NCI-H460 (cell line): ENCODE measurements at regions not wholly inside any gene's neighbourhood (a gene's known extent, or its start where the extent isn't known, plus 50 kb on each side); places are given as distances from the start of the nearest gene placed in this dataset.

Source experiments
- DNase-seq: peaks from one replicate; pipeline ENCODE4 v3.0.0-alpha.2; 2016; ENCODE audit warnings: low read depth; ENCODE audit errors: extremely low read depth

DNA sequence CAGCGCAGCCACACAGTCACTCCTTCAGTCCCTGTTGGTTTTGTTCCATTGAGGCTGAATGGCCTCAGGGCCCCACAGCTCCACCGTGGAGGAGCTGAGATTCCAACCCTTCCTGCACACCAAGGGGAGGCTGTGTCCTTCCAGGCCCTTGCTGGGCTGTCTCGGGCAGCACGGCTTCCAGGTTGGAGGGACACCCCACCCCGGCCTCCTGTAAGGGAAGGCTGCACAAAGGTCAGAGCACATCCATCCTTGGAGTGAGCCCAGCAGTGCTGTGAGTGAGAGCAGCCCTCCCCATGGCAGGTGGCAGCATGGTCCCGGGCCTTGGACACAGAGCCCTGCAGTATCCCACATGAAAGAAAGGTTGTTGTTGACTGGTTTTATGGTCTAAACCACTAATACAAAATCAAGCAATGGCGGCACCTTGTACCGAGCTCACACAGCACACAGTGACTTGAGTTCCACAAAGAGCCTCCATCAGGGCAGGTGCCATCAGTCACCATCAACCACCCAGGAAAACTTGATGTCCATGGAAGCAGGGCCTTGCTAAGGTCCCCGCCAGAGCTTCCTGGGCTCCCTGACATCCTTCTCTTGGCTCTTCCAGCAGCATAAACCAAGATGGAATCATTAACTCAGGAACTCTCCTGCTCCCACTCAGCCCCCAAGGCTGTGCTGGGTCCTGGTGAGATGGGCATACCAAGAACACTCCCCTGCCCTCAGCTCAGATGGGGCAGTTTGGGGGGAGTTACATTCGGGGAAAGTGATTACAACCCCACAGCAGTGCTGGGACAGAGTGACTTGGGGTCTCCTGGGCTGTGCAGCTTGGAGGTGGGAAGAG lies 1500.4 kb downstream of the TBC1D22A start:
- DNase-seq = no peak

DNA sequence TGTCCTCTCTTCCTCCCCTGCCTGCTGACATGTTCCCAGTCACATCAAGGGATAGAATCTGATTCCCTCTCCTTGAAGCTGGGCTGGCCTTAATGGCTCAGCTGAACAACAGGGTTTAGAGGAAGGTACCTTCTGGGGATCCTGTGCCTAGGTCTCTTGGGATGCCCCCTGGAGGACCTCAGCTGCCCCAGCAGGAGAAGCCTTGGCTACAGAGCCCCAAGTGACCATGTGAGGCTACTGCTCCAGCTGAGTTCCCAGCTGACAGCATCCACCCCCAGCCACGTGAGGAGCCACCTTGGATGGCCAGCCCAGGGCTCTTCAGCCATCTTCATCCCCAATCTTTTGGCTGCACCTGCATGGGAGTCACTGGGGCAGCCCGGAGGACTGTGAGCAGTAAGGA lies 1499.3 kb downstream of the TBC1D22A start:
- no peak for DNase-seq

DNA sequence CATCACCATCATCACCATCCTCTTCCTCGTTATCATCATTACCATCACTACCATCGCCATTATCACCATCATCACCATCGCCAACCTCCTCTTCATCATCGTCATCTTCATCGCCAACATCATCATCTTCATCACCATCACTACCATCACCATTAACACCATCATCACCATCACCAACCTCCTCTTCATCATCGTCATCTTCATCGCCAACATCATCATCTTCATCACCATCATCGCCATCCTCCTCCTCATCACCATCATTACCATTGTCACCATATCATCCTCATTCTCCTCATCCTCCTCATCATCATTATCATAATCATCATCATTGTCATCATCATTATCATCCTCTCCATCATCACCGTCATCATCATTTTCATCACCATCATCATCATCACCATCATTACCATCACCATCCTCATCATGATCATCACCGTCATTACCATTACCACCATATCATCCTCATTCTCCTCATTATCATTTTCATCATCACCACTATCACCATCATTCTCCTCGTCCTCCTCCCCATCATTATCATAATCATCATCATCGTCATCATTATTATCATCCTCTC lies 1498.7 kb downstream of the TBC1D22A start:
- DNase-seq = no peak

DNA sequence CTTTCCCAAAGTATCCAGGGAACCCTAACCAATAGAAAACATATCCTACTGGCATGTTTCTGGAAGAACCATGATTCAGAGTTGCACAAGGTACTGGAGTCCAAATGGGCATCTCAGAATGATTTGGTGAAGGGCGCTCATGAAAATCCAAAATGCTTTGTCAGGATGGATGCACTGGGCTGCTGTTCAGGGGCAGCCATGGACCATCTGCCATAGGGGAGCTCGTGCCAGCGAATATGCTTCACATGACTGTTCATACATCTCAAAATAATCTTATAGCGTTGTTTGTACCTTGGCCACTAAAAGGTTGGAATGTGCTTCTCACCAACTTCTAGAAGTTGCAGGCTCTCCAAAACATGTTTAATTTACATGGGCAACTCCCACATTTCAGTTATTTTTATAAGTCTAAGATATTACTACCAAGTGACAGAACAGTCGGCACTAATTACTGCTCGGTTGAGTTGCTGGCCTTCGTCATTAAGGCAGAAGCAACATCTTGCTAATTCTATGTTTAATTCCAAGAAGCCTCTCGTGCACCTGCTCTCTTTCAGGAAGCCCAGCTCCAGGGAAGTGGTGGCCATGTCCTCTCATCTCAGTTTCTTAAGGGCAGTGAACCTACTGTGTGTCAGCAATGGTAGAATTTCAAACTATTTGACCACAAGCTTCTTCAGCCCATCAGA lies 1497.7 kb downstream of the TBC1D22A start:
- no peak for DNase-seq

DNA sequence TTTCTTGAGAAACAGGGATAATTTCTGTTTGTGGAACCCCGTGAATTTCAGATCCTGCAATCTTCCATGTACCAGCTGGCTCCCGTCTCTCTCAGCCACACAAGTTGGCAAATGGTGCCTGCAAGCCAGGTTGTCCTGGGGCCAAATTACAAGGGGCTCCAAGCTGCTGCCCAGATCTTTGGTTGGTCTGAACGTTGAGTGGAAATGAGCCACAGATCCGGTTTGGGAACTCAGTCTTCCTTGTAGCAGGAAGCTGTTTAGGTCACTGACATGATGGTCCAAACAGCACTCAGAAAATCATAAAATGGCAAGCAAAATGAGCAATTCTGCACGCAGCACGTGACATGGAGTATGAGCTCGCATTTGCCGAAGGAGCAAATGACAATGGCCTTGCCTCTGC lies 1496.4 kb downstream of the TBC1D22A start:
- no peak for DNase-seq

DNA sequence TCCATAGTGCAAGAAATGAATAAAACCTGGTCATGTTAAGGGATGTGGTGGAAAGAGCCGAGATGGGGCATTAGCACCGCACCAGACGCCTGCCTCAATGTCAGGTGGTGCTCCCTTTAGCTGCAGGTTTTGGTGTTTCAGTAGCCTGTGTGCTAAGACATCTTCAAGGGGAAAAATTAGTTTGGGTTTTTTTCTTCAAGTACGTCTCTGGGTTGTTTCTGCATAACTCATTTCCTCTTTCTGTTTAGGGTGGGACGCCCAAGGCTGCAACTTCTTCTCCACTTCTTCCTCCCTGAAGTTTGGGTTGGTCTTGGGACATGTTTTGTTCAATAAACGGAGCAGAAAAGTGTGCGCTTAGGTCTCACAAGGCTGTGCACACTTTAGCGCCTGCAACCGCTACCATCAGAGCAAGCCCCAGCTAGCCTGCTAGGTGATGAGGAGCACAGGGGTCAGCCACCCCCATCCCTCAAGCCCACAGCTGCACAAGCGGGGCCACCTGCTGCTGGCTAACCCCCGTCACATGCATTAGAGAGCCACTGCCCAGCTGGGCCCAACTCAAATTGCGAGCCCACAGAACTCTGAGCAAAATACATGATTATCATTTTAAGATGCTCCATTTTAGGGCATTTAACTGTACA lies 1495.7 kb downstream of the TBC1D22A start:
- DNase-seq = no peak

DNA sequence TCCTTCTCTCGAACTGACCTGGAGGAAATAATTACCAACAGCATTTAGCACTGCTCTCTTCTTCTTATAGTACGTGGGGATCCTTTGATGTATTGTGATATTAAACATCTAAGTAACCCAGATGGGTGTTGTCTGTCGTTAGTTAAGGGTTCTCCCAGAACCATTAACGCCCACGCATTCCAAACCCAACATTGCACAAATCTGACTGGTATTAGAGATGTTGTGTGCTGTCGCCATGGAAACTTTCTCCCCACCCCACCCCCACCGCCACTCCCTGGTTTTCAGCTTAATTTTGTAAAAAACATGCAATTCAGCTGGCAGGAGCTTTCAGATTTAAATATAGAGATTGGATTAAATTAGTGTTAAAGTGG lies 1495.2 kb downstream of the TBC1D22A start:
- no peak for DNase-seq

DNA sequence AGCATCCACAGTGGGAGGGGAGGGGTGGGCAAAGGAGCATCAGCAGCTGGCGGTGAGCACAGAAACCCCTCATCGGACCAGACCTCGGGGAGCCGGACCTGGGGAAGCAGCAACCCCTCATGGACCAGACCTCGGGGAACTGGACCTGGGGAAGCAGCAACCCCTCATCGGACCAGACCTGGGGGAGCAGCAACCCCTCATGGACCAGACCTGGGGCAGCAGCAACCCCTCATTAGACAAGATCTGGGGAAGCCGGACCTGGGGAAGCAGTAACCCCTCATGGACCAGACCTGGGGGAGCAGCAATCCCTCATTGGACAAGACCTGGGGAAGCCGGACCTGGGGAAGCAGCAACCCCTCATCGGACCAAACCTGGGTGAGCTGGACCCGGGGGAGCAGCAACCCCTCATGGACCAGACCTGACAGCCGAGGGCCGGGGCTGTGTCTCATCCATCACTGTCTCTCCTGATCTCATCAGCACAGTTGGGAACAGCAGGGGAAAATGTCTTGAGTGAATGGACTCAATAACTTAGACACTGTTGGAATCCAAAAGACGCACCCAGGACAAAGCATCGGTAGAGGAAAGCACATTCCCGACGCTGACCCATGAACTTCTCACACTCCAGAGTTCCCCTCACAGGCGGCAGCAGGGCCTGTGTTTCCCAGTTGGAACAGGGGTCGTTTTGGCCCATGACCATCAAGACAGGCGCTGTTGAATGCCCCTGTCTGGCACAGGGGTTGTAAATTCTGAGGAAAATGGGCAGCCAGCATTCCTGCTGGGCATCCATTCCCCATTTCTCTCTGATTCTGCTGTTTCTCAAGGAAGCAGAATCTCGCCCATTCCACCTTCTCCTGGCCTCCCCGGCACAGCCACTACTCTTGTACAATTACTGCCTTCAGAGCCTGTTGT lies 1494.6 kb downstream of the TBC1D22A start:
- no peak for DNase-seq

DNA sequence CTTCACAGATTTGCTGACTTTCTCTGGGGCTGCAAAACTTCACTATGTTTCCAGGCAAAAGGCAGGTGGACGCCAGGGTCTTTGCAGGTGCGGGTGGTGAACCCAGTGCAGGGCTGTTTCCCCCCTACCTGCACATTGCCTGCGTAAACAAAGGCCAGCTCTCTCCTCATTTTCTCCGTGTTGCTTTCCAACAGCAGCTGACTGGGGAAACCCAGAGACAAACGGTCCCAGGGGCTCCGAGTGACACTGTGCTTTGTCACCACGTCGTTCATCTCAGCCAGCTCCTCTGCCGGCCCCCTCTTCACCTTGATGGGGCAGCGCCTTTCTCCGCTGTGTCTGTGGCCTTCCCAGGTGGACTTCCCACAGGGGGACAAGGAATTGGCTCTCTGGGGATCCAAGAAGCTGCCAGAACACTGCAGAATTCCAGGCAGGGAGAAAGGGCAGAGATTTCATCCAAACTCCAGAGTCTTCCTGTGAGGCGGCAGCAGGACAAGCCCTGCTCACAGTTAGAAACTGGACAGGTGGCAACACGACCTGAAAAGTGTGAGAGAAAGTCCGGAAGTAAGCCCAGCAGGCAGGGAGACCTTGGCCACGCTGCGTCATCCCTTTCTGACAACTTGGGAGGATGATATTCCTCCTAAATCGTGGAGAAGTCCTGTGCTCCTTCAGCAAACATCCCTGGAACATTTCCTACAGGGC lies 1493.7 kb downstream of the TBC1D22A start:
- no peak for DNase-seq

DNA sequence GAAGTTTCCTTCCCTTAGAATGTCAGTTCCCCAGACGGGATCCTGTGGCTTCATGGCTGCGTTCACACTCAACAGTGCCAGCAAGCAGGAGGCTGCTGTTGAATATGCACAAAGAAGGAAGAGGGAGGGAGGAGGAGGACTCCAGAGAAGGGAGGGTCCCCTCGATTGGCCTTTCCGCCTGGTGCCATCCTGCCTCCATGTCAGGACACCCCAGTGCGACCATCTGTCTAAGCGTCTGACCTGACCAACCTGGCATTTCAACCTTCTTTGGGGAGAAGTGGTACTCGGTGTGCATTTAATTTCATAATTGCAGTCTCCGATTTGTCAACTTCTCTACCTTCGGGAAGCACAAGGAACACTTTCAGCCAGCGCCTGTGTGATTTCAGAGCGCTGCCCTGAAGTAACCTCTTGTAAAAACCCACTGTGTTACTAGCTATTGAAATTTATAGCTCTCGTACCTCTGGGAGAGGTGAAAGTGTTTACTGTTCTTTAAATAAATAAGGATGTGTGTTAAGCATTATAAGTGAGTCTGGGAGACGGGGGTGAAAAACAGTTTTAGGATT lies 1491.9 kb downstream of the TBC1D22A start:
- no peak for DNase-seq

DNA sequence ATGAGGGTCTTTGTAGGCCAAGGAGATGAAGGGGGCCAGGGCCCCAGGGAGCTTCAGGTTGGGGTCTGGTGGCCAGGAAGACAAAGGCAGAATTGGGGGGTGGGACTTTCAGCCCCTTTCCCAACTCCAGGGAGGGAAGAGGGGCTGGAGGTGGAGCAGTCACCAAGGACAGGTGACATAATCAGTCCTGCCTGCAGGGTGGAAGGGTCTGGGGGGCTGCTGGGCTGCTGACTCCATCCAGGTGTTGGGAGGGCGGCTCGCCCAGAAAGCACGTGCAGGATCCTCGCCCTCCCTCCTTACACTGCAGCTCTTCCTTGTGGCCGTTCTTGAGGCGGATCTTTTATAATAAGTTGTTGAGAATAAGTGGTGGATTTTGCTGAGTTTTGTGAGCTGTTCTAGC lies 1491.1 kb downstream of the TBC1D22A start:
- no peak for DNase-seq

DNA sequence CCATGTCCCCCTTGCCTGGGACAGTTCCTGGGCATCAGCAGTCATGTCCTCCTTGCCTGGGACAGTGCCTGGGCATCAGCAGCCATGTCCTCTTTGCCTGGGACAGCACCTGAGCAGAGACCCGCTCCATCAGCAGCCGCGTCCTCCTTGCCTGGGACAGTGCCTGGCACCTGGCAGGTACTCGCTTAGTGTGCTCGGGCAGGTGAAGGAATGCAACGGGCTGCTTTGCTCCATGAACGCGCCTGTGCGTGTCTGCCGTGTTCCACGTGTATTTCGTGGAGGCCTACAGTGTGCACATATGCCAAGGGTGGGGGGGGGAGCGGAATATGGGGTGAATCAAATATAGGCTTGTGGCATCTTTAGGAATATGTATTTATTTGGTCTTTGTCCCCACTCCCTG lies 1490.7 kb downstream of the TBC1D22A start:
- DNase-seq = no peak

DNA sequence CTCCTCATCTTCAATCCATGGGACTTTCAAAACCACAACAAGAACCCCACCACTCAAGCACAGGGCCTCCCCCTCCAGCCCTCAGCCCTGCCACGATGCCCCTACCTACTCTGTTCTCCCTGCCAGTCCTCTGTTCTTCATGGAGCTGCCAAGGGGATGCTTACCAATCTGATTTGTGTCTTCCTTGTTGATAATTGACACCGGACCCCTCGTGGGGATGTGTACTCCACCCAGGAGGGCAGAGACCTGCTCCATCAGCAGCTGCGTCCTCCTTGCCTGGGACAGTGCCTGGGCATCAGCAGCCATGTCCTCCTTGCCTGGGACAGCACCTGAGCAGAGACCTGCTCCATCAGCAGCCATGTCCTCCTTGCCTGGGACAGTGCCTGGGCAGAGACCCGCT lies 1489.2 kb downstream of the TBC1D22A start:
- DNase-seq = no peak

DNA sequence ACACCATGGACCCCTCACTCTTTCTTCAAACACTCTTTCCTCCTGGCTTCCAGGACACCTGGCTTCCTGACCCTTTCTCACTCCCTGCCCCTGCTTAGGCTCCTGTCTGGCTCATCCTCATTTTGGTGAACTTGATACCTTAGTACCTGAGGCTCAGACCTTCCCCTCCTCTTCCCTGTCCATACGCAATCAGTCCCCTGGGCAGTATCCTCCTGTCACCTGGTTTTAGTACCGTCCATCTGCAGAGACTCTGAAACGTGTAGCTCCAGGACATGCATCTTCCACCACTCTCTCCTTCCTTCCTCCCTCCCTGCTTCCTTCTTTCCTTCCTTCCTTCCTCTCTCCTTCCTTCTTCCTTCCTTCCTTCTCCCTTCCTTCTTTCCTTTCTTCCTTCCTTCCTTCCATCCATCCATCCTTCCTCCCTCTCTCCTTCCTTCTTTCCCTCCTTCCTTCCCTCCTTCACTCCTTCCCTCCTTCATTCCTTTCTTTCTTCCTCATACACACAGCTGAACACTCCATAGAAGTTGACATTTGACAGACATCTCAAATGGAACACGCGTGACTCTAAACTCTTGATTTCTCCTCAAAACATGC lies 1488.6 kb downstream of the TBC1D22A start:
- DNase-seq = no peak

DNA sequence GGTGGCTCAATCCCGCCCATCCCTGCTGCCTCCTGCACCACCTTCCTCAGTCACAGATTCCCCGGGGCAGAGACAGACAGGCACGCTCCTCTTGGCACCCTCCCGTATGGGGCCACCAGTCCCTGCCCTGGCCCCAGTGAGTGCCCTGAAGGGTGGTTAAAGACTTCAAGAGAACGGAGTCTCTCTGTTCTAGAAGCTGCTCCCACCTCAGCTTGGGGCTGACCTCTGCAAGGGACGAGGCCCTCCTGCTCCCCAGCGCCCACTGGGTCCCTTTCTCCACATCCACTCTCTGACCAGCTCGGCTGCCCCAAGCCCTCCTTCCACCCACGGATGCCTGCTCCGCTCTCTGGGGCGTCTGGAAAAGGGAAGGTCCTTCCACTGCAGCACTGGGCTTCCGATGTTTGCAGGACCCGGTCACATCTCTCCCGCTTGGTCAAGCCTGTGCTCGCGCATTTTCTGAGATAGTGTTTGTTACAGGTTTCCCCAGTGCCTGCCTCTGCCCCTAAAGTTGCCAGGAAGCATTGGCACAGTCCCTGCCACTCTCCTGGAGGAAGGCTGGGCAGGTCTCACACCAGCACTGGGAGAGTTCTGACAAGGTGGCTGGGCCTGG lies 1487.9 kb downstream of the TBC1D22A start:
- DNase-seq = no peak

DNA sequence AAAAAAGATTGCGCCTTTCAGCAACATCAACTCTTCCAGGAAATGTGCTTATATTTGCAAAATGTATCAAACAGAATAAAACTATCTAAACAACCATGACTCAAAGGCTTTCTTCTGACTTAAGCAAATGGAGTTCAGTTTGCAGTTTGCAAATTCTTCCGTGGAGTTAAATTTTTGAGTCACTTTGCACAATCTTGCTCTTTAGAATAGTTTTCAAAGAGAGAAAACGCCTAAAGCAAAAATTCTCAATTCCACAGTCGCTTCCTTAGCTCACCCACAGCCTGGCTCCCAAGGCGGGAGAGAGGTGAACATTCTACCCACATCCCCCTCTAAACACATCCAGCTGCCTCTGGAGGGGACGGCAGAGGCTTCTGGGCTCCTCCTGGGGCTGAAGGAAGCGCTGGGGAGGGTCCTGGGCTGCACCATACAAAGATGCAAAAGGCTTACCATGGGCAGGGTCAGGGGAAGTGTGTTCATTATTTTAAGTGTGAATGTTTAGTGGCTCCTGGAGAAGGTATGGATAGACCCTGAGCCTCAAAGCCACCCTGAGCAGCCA lies 1487.3 kb downstream of the TBC1D22A start:
- no peak for DNase-seq

DNA sequence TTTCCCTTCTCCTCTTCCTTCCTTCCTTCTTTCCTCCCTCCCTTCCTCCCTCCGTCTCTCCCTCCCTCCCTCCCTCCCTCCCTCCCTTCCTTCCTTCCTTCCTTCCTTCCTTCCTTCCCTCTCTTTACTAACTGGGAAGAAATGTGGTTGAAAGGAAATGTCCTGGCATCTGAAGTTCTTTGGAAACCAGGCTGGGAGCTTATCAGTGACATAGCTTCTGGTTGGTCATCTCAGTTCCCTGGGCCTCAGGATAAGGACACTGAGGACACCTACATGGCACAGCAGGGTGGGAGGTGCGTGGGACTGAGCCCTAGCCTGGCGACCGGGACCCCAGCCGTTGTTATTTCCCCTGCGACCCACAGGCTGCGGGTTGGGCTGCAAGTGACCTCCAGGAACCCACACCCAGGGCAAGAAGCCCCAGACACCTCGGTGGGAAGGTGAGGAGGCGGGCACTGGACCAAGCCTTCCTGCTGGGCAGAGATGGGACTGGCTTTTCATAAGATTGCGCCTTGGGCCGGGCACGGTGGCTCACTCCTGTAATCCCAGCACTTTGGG lies 1486.5 kb downstream of the TBC1D22A start:
- DNase-seq = no peak

DNA sequence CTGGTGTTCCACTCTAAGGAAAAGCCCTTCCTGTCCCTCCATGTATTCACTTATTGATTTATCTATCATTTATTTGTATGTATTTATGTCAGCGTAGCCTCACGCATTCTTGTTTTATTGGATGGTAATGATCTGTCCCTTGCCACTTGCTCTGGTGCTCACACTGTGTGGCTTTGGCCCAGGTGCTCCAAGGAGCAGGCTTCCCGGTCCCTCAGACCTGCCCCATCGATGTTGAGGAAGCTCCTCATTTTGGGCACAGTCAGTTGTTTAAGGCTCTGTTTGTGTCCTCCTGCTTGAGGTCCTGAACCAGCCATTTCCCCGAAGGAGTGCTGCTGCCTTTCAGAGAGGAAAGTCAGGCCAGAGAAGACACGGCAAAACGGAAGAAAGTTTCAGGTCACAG lies 1485.4 kb downstream of the TBC1D22A start:
- no peak for DNase-seq
